Globus pallidus (tissue), 1 donor: ENCODE measurements at regions not wholly inside any gene's neighbourhood (a gene's known extent, or its start where the extent isn't known, plus 50 kb on each side); places are given as distances from the start of the nearest gene placed in this dataset.
A peak's percentile ranks its signal among the peaks of the same experiment; 100 is the strongest.

Experiments used
- DNase-seq: peaks from one replicate; pipeline ENCODE4 v3.0.0-alpha.2; 2015; ENCODE audit warnings: low spot score

- DNase-seq, result no peak
Measured at GRCh38 chr6:93827728-93828127, 408.4 kb upstream of the EPHA7 start.

GRCh38 chr6:93825950-93826349, 406.6 kb upstream of the EPHA7 start:
- DNase-seq, result no peak

- DNase-seq, result no peak
Measured at GRCh38 chr6:93823489-93823888, 404.1 kb upstream of the EPHA7 start.

GRCh38 chr6:93822434-93823265, 403.3 kb upstream of the EPHA7 start:
- no peak for DNase-seq

GRCh38 chr6:93821953-93822352, 402.6 kb upstream of the EPHA7 start:
- no peak for DNase-seq

- no peak for DNase-seq
Measured at GRCh38 chr6:93820465-93821082, 401.2 kb upstream of the EPHA7 start.

GRCh38 chr6:93819189-93819588, 399.8 kb upstream of the EPHA7 start:
- DNase-seq, result no peak

- no peak for DNase-seq
Measured at GRCh38 chr6:93817937-93818336, 398.6 kb upstream of the EPHA7 start.

- DNase-seq, result no peak
Measured at GRCh38 chr6:93806409-93807270, 387.3 kb upstream of the EPHA7 start.

GRCh38 chr6:93801101-93801847, 381.9 kb upstream of the EPHA7 start:
- DNase-seq, result no peak

- no peak for DNase-seq
Measured at GRCh38 chr6:93799226-93799625, 379.9 kb upstream of the EPHA7 start.

GRCh38 chr6:93794166-93794565, 374.8 kb upstream of the EPHA7 start:
- no peak for DNase-seq

GRCh38 chr6:93792746-93793145, 373.4 kb upstream of the EPHA7 start:
- DNase-seq, result no peak

- no peak for DNase-seq
Measured at GRCh38 chr6:93790981-93791380, 371.6 kb upstream of the EPHA7 start.

GRCh38 chr6:93789532-93789931, 370.2 kb upstream of the EPHA7 start:
- DNase-seq, result no peak

- DNase-seq, result no peak
Measured at GRCh38 chr6:93787841-93788240, 368.5 kb upstream of the EPHA7 start.

- DNase-seq, result no peak
Measured at GRCh38 chr6:93786474-93787330, 367.3 kb upstream of the EPHA7 start.

GRCh38 chr6:93785694-93786030, 366.3 kb upstream of the EPHA7 start:
- no peak for DNase-seq

- DNase-seq, result peak; percentile 17
Measured at GRCh38 chr6:93784794-93785693, 365.7 kb upstream of the EPHA7 start.
